ENCODE measurements at regions not wholly inside any gene's neighbourhood (a gene's known extent, or its start where the extent isn't known, plus 50 kb on each side); places are given as distances from the start of the nearest gene placed in this dataset.

- TF ChIP-seq CTCF (IDR thresholded peaks at IDR 0.05 in 2 of 3, conservative IDR thresholded peaks at IDR 0.05 in 1 of 3; ENCODE audit: control insufficient read depth in 2 of 3, extremely low read depth in 1 of 3, insufficient read depth in 1 of 3, low read depth in 3 of 3, low read length in 3 of 3): no peak
- no peak for TF ChIP-seq RAD21 (IDR thresholded peaks at IDR 0.05; ENCODE audit: insufficient read depth, low read depth, low read length)
- TF ChIP-seq GABPA (IDR thresholded peaks at IDR 0.05; ENCODE audit: low read depth): no peak
- no peak for TF ChIP-seq ASH2L (IDR thresholded peaks at IDR 0.05; ENCODE audit: borderline replicate concordance, low read depth)
- no peak for TF ChIP-seq EZH2 (IDR thresholded peaks at IDR 0.05; ENCODE audit: borderline replicate concordance, control insufficient read depth, low read depth, low read length)
- TF ChIP-seq POLR2AphosphoS5 (IDR thresholded peaks at IDR 0.05; ENCODE audit: low read length): no peak
- no peak for TF ChIP-seq FOXM1 (IDR thresholded peaks at IDR 0.05; ENCODE audit: low read depth, low read length)
- TF ChIP-seq RFX5 (IDR thresholded peaks at IDR 0.05; ENCODE audit: low read depth, low read length): no peak
- no peak for TF ChIP-seq POLR2A (IDR thresholded peaks at IDR 0.05; ENCODE audit: low read depth, low read length)
- no peak for TF ChIP-seq SRF (IDR thresholded peaks at IDR 0.05; ENCODE audit: low read depth in 2 of 2, low read length in 2 of 2)
- TF ChIP-seq REST (IDR thresholded peaks at IDR 0.05; ENCODE audit: low read depth, low read length): no peak
- TF ChIP-seq NFYA (IDR thresholded peaks at IDR 0.05; ENCODE audit: borderline replicate concordance, low read depth, low read length): no peak
- no peak for TF ChIP-seq CHD4 (IDR thresholded peaks at IDR 0.05)
Measured at GRCh38 chr5:136764601-136765000, 399.3 kb upstream of the TRPC7 start.

Data from GM12878 (cell line).